ENCODE measurements at regions not wholly inside any gene's neighbourhood (a gene's known extent, or its start where the extent isn't known, plus 50 kb on each side); places are given as distances from the start of the nearest gene placed in this dataset.

DNA sequence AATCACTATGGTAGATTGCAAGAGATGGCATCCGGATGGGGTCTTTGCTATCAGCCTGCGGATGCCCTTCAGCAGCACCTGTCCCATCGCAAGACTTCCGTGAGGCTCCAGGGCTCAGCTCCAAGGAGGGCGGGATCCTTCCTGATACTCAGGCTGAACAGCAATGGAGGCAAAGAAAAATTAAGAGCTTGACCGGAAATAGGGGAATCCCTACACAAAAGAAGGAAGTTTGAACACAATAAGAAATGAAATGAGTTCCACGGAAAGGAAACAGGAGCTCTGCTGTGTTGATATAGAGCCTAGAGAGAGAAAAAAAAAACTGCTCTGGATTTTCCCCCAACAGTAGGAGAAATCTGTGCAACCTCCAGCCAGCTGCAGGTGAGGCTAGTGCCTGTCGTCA, 91.9 kb downstream of the ARL4C start:
- Mint-ChIP-seq H3K27me3 (no peaks in the 10 kb centered on the region), H3K27ac (no peak overlapping the region), H3K4me1 (peaks cover 37 to 49% (median 47%) of the 10 kb centered on the region in 3 donors), H3K4me3 (no peak overlapping the region), H3K9me3 (peaks cover 0 to 3% (median 0%) of the 10 kb centered on the region in 3 donors), H3K36me3 (no peaks in the 10 kb centered on the region)
- peaks cover 0 to 4% of the 10 kb centered on the region in 2 experiments for H3K4me1 ChIP-seq (ENCODE audit: control insufficient read depth in 1 of 2, extremely low read depth in 1 of 2, insufficient read depth in 2 of 2, low read length in 2 of 2)
- DNase-seq: no peak
- ChIA-PET POLR2A (interaction anchor here (0.5 to 1.5 kb wide), 4 partner anchors 31 to 136 kb away, joined by 3 to 5 read pairs (median 3); no protein-coding TSS in a partner anchor), CTCF (interaction anchor here in 1 of 2 donors (0.6 kb wide), 1 partner anchor 35 kb away, joined by 8 read pairs; no protein-coding TSS in a partner anchor)
- no peaks in the 10 kb centered on the region for H3K36me3 ChIP-seq (ENCODE audit: control insufficient read depth in 2 of 2, extremely low read depth in 1 of 2, insufficient read depth in 1 of 2, low read length in 1 of 2)
- ATAC-seq (replicated peaks in 1 of 4): no peak
- no peak overlapping the region for H3K27ac ChIP-seq (ENCODE audit: low read length)
- H3K4me3 ChIP-seq (ENCODE audit: control insufficient read depth in 1 of 2, extremely low read depth in 1 of 2, low read length in 1 of 2): no peak overlapping the region
- no peaks in the 10 kb centered on the region for H3K27me3 ChIP-seq (replicated peaks in 1 of 2; ENCODE audit: control insufficient read depth in 2 of 2, extremely low read depth in 1 of 2, insufficient read depth in 2 of 2, low read length in 1 of 2)
- 92% methylated on average over 5 of the region's 8 CpGs for WGBS (ENCODE audit: insufficient coverage)
- no peaks in the 10 kb centered on the region for H3K9me3 ChIP-seq

DNA sequence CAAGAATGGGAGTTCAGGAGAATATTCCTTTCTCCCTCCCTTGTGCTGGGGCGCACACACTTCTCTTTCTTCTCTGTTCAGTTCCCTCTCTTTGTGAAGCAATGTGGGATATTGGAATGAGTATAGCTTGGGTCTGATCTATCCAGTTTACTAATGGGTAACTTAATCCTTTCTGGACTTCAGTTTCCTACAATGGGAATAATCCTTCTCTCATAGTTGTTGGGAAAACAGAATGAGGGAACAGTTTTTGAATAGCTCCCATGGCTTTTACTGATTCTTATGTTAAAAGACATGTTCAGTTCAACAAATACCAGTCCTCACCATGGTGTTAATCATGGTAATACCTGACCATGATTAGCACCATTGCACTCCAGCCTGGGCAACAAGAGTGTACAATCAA, 93.1 kb downstream of the ARL4C start:
- no peak overlapping the region for H3K27ac ChIP-seq (ENCODE audit: low read length)
- ChIA-PET CTCF (interaction anchor here in 1 of 2 donors (0.6 to 1.0 kb wide), 2 partner anchors 23 to 142 kb away, joined by 7 to 11 read pairs; no protein-coding TSS in a partner anchor), POLR2A (interaction anchor here in 1 of 2 donors (0.7 to 1.5 kb wide), 2 partner anchors 51 to 128 kb away, joined by 3 to 5 read pairs; no protein-coding TSS in a partner anchor)
- no peaks in the 10 kb centered on the region for H3K9me3 ChIP-seq
- no peak overlapping the region for H3K4me3 ChIP-seq (ENCODE audit: control insufficient read depth in 1 of 2, extremely low read depth in 1 of 2, low read length in 1 of 2)
- DNase-seq (no peak), ATAC-seq (replicated peaks in 1 of 4) (no peak)
- H3K9me3 Mint-ChIP-seq: peaks cover 0 to 3% (median 0%) of the 10 kb centered on the region in 3 donors
- H3K4me3 Mint-ChIP-seq: no peak overlapping the region
- peaks cover 0 to 4% of the 10 kb centered on the region in 2 experiments for H3K4me1 ChIP-seq (ENCODE audit: control insufficient read depth in 1 of 2, extremely low read depth in 1 of 2, insufficient read depth in 2 of 2, low read length in 2 of 2)
- no peaks in the 10 kb centered on the region for H3K36me3 Mint-ChIP-seq
- H3K27me3 Mint-ChIP-seq: no peaks in the 10 kb centered on the region
- WGBS (ENCODE audit: insufficient coverage): no CpG with 5 or more reads among the region's 1 CpG
- H3K4me1 Mint-ChIP-seq: peaks cover 36 to 55% (median 51%) of the 10 kb centered on the region in 3 donors
- no peaks in the 10 kb centered on the region for H3K36me3 ChIP-seq (ENCODE audit: control insufficient read depth in 2 of 2, extremely low read depth in 1 of 2, insufficient read depth in 1 of 2, low read length in 1 of 2)
- no peak overlapping the region for H3K27ac Mint-ChIP-seq
- no peaks in the 10 kb centered on the region for H3K27me3 ChIP-seq (replicated peaks in 1 of 2; ENCODE audit: control insufficient read depth in 2 of 2, extremely low read depth in 1 of 2, insufficient read depth in 2 of 2, low read length in 1 of 2)

DNA sequence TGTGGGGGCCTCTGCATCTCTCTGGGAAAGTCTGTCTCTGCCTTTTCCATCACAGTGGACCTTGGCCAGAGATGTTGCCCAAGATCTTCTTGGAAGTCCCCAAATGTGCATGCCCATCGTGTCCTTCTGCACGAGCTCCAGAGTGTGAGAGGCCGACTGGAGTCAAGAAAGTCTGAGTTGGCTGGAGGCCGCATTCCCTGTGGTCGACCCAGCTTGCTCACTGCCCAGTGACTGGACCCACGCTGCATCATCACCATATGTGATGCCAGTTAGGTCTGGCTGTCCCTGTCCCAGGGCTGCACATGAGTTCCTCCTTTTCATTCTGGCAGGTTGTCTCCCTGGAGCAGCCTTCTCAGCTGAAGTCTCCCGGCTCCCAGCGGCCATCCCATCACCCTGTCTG, 93.8 kb downstream of the ARL4C start:
- no peaks in the 10 kb centered on the region for H3K27me3 Mint-ChIP-seq
- H3K4me1 ChIP-seq (ENCODE audit: control insufficient read depth in 1 of 2, extremely low read depth in 1 of 2, insufficient read depth in 2 of 2, low read length in 2 of 2): peaks cover 0 to 4% of the 10 kb centered on the region in 2 experiments
- POLR2A ChIA-PET: no interaction called here
- peaks cover 39 to 61% (median 57%) of the 10 kb centered on the region in 3 donors for H3K4me1 Mint-ChIP-seq
- ATAC-seq (replicated peaks in 1 of 4) (no peak), DNase-seq (no peak)
- H3K27ac Mint-ChIP-seq: peak overlapping the region in 1 of 2 donors; percentile 53
- H3K27ac ChIP-seq (ENCODE audit: low read length): no peak overlapping the region
- no peak overlapping the region for H3K4me3 ChIP-seq (ENCODE audit: control insufficient read depth in 1 of 2, extremely low read depth in 1 of 2, low read length in 1 of 2)
- H3K4me3 Mint-ChIP-seq: no peak overlapping the region
- WGBS (ENCODE audit: insufficient coverage): 95% methylated on average over 8 of the region's 8 CpGs
- H3K9me3 ChIP-seq: no peaks in the 10 kb centered on the region
- CTCF ChIA-PET: no interaction called here
- H3K36me3 ChIP-seq (ENCODE audit: control insufficient read depth in 2 of 2, extremely low read depth in 1 of 2, insufficient read depth in 1 of 2, low read length in 1 of 2): no peaks in the 10 kb centered on the region
- H3K9me3 Mint-ChIP-seq: peaks cover 0 to 3% (median 0%) of the 10 kb centered on the region in 3 donors
- H3K36me3 Mint-ChIP-seq: no peaks in the 10 kb centered on the region
- no peaks in the 10 kb centered on the region for H3K27me3 ChIP-seq (replicated peaks in 1 of 2; ENCODE audit: control insufficient read depth in 2 of 2, extremely low read depth in 1 of 2, insufficient read depth in 2 of 2, low read length in 1 of 2)

DNA sequence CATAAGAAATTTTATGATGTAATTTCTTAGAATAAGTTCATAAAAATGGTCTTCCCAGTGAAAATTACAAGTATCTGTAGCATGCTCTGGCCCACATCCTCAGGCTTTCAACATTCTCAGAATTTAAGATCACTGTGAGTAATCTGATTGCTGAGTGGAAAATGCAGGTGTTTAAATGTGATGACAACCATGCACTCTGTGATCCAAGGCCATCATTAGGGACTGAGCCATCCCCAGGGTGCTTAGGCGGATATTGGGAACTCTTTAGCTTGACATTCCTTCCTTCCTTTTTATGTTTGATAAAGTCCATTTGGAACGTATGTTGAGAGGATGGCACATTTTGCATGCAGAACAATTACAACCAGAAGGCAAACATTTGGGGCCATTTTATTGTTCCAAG, 95.5 kb downstream of the ARL4C start:
- H3K4me1 ChIP-seq (ENCODE audit: control insufficient read depth in 1 of 2, extremely low read depth in 1 of 2, insufficient read depth in 2 of 2, low read length in 2 of 2): peaks cover 0 to 4% of the 10 kb centered on the region in 2 experiments
- Mint-ChIP-seq H3K4me3 (no peak overlapping the region), H3K27ac (peak overlapping the region in 1 of 2 donors; percentile 4), H3K36me3 (no peaks in the 10 kb centered on the region), H3K27me3 (no peaks in the 10 kb centered on the region), H3K9me3 (peaks cover 0 to 3% (median 0%) of the 10 kb centered on the region in 3 donors), H3K4me1 (peaks cover 45 to 66% (median 57%) of the 10 kb centered on the region in 3 donors)
- ChIA-PET POLR2A (no interaction called here), CTCF (no interaction called here)
- H3K27ac ChIP-seq (ENCODE audit: low read length): no peak overlapping the region
- no peaks in the 10 kb centered on the region for H3K36me3 ChIP-seq (ENCODE audit: control insufficient read depth in 2 of 2, extremely low read depth in 1 of 2, insufficient read depth in 1 of 2, low read length in 1 of 2)
- ATAC-seq (replicated peaks in 1 of 4): no peak
- DNase-seq: no peak
- H3K4me3 ChIP-seq (ENCODE audit: control insufficient read depth in 1 of 2, extremely low read depth in 1 of 2, low read length in 1 of 2): no peak overlapping the region
- H3K9me3 ChIP-seq: no peaks in the 10 kb centered on the region
- WGBS (ENCODE audit: insufficient coverage): no CpG with 5 or more reads among the region's 2 CpGs
- H3K27me3 ChIP-seq (replicated peaks in 1 of 2; ENCODE audit: control insufficient read depth in 2 of 2, extremely low read depth in 1 of 2, insufficient read depth in 2 of 2, low read length in 1 of 2): no peaks in the 10 kb centered on the region

- H3K27me3 ChIP-seq (replicated peaks in 1 of 2; ENCODE audit: control insufficient read depth in 2 of 2, extremely low read depth in 1 of 2, insufficient read depth in 2 of 2, low read length in 1 of 2): no peaks in the 10 kb centered on the region
- POLR2A ChIA-PET: no interaction called here
- H3K27ac ChIP-seq (ENCODE audit: low read length): no peak overlapping the region
- Mint-ChIP-seq H3K9me3 (peaks cover 0 to 3% (median 0%) of the 10 kb centered on the region in 3 donors), H3K4me3 (no peak overlapping the region), H3K36me3 (no peaks in the 10 kb centered on the region), H3K27ac (peak overlapping the region in 1 of 2 donors; percentile 43), H3K4me1 (peaks cover 51 to 70% (median 60%) of the 10 kb centered on the region in 3 donors), H3K27me3 (no peaks in the 10 kb centered on the region)
- no peaks in the 10 kb centered on the region for H3K36me3 ChIP-seq (ENCODE audit: control insufficient read depth in 2 of 2, extremely low read depth in 1 of 2, insufficient read depth in 1 of 2, low read length in 1 of 2)
- H3K4me1 ChIP-seq (ENCODE audit: control insufficient read depth in 1 of 2, extremely low read depth in 1 of 2, insufficient read depth in 2 of 2, low read length in 2 of 2): peaks cover 7 to 16% of the 10 kb centered on the region in 2 experiments
- DNase-seq (no peak), ATAC-seq (replicated peaks in 1 of 4) (no peak)
- H3K9me3 ChIP-seq: no peaks in the 10 kb centered on the region
- CTCF ChIA-PET: interaction anchor here in 1 of 2 donors (0.5 to 0.6 kb wide), 2 partner anchors 18 to 992 kb away, joined by 3 to 5 read pairs; no protein-coding TSS in a partner anchor
- no peak overlapping the region for H3K4me3 ChIP-seq (ENCODE audit: control insufficient read depth in 1 of 2, extremely low read depth in 1 of 2, low read length in 1 of 2)
- 91% methylated on average over 10 of the region's 11 CpGs for WGBS (ENCODE audit: insufficient coverage)
These were observed 97.2 kb downstream of the ARL4C start for GRCh38 chr2:234399451-234400246.

- peaks cover 59 to 77% (median 68%) of the 10 kb centered on the region in 3 donors for H3K4me1 Mint-ChIP-seq
These were observed 98.3 kb downstream of the ARL4C start for GRCh38 chr2:234398531-234398930.

More at GRCh38 chr2:234398531-234398930, 98.3 kb downstream of the ARL4C start:
- Mint-ChIP-seq H3K9me3 (peaks cover 0 to 3% (median 0%) of the 10 kb centered on the region in 3 donors), H3K27ac (peak overlapping the region; percentile 17 to 34), H3K4me3 (no peak overlapping the region), H3K27me3 (no peaks in the 10 kb centered on the region), H3K36me3 (no peaks in the 10 kb centered on the region)
- ATAC-seq (replicated peaks in 1 of 4) (no peak), DNase-seq (no peak)
- Histone ChIP-seq H3K4me1 (ENCODE audit: control insufficient read depth in 1 of 2, extremely low read depth in 1 of 2, insufficient read depth in 2 of 2, low read length in 2 of 2) (peaks cover 18 to 22% of the 10 kb centered on the region in 2 experiments), H3K9me3 (no peaks in the 10 kb centered on the region), H3K4me3 (ENCODE audit: control insufficient read depth in 1 of 2, extremely low read depth in 1 of 2, low read length in 1 of 2) (no peak overlapping the region), H3K27me3 (replicated peaks in 1 of 2; ENCODE audit: control insufficient read depth in 2 of 2, extremely low read depth in 1 of 2, insufficient read depth in 2 of 2, low read length in 1 of 2) (no peaks in the 10 kb centered on the region), H3K27ac (ENCODE audit: low read length) (no peak overlapping the region), H3K36me3 (ENCODE audit: control insufficient read depth in 2 of 2, extremely low read depth in 1 of 2, insufficient read depth in 1 of 2, low read length in 1 of 2) (no peaks in the 10 kb centered on the region)
- POLR2A ChIA-PET: interaction anchor here in 1 of 2 donors (0.6 to 0.7 kb wide), 2 partner anchors 26 to 30 kb away, joined by 3 to 5 read pairs; no protein-coding TSS in a partner anchor
- WGBS (ENCODE audit: insufficient coverage): 94% methylated on average over 2 of the region's 3 CpGs
- CTCF ChIA-PET: no interaction called here
